GM13977 (cell line): ENCODE measurements at regions not wholly inside any gene's neighbourhood (a gene's known extent, or its start where the extent isn't known, plus 50 kb on each side); places are given as distances from the start of the nearest gene placed in this dataset.
"Not testable (repeated sequence)": the region's sequence is repeated elsewhere in the genome, so short reads cannot be mapped to it uniquely, and the experiment has no call there.

Experiments
- DNase-seq: peaks from one replicate; pipeline ENCODE4 v3.0.0; 2012; ENCODE audit warnings: low spot score
- CTCF ChIP-seq: IDR thresholded peaks from 2 replicates; pipeline ENCODE4 v1.5.1; 2012; ENCODE audit warnings: mild to moderate bottlenecking, control low read depth; ENCODE audit not compliant: insufficient read depth; ENCODE audit errors: extremely low read depth, missing control alignments
- in situ Hi-C: fragments of 300-500 bp; cut with MboI; formaldehyde crosslinking; loops from one replicate; pipeline ENCODE4 v1.12.0; 2022; ENCODE audit warnings: low sequenced_read_pairs, low pct_unique_long_range_greater_than_20kb, mixed read lengths, inconsistent platforms; ENCODE audit not compliant: unreplicated experiment

- no peak for TF ChIP-seq CTCF
- no peak for DNase-seq
- in situ Hi-C loops, result no loop called here
Observed at GRCh38 chr10:63675171-63675570, 154.0 kb downstream of the REEP3 start.

- no peak for TF ChIP-seq CTCF
- in situ Hi-C loops, result no loop called here
- peak; percentile 35 for DNase-seq
Observed at GRCh38 chr10:63677001-63677400, 155.8 kb downstream of the REEP3 start.

- DNase-seq, result not testable (repeated sequence)
Observed at GRCh38 chr10:63680545-63680944, 159.3 kb downstream of the REEP3 start.

GRCh38 chr10:63681993-63682697, 160.9 kb downstream of the REEP3 start:
- DNase-seq, result no peak
- in situ Hi-C loops, result no loop called here
- TF ChIP-seq CTCF, result no peak

More at GRCh38 chr10:63680545-63680944, 159.3 kb downstream of the REEP3 start:
- in situ Hi-C loops, result not testable (repeated sequence)

- DNase-seq, in situ Hi-C loops: not testable (repeated sequence)
Observed at GRCh38 chr10:63682698-63683052, 161.5 kb downstream of the REEP3 start.

GRCh38 chr10:63683223-63683622, 162.0 kb downstream of the REEP3 start:
- no peak for TF ChIP-seq CTCF
- in situ Hi-C loops, result no loop called here

GRCh38 chr10:63683686-63684085, 162.5 kb downstream of the REEP3 start:
- DNase-seq, result no peak
- no peak for TF ChIP-seq CTCF
- in situ Hi-C loops, result no loop called here

More at GRCh38 chr10:63683223-63683622, 162.0 kb downstream of the REEP3 start:
- DNase-seq, result no peak

- DNase-seq, result no peak
- no peak for TF ChIP-seq CTCF
- in situ Hi-C loops, result no loop called here
Observed at GRCh38 chr10:63684257-63684936, 163.2 kb downstream of the REEP3 start.
